Endothelial cell of hepatic sinusoid (primary cell): ENCODE measurements at regions not wholly inside any gene's neighbourhood (a gene's known extent, or its start where the extent isn't known, plus 50 kb on each side); places are given as distances from the start of the nearest gene placed in this dataset.

Source experiments
- in situ Hi-C: cut with HindIII; loops from 2 replicates; pipeline ENCODE4 v1.10.0; 2017; ENCODE audit warnings: low sequenced_read_pairs

DNA sequence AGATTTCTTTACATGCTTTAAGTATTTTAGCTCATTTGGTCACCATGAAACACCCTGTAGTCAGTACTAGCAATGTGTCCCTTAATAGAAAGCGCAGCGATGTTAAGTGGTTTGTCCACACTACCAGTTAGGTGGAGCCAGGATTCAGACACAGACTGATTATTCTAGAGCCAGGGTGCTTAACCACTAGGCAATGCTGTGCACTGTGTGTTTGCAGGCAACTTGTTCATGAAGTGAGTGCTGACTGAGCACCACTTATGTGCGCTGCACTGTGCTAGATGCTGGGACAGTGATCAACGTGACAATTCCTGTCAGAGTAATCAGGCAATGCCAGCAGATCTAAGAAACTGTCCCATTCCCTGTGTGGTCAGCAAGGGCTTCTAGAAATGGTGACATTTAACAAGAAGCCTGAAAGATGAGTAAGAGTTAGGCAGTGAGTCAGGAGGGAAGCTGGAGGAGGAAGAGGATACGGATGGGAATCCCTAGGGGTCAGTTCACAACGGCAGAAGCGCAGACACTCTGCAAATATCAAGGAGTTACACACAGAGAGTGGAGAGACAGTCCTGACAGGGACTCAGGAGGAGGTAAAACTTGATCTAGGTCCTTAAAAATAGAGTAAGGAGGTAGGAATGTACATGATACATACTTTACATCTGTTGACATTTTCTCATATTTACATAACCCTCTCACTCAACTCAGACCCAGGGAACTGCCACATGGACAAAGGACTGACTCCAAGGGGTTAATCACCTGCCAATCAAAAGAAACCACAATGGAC, 69.7 kb upstream of the EGR2 start:
- in situ Hi-C loops = no loop called here

DNA sequence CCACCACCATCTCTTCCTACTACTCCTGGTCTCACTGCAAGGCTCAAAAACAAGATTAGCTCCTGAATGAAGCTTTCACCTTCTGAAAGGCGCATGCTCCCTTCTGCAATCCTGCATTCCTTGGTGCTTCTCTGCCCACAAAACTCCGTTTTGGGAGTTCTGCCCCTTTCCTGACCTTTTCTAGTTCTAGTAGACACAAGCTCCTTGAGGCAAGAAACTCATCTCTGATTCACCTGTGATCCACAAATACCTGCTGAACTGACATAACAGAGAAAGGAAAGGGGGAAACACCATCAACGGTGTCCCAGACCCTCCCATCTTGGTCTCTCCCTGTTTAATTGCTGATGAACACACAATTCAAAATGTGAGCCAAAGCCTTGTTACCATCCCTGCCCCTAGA, 64.0 kb upstream of the EGR2 start:
- in situ Hi-C loops = no loop called here

DNA sequence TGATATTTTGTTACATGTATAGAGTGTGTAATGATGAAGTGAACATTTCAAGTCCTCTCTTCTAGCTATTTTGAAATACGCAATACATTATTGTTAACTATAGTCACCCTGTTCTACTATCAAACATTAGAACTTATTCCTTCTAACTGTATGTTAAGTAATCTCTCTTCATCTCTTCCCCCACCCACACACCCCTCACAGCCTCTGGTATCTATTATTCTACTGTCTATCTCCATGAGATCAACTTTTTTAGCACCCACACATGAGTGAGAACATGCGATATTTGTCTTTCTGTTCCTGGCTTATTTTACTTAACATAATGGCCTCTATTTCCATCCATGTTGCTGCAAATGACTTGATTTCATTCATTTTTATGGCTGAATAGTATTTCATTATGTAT, 57.7 kb upstream of the EGR2 start:
- in situ Hi-C loops = no loop called here

DNA sequence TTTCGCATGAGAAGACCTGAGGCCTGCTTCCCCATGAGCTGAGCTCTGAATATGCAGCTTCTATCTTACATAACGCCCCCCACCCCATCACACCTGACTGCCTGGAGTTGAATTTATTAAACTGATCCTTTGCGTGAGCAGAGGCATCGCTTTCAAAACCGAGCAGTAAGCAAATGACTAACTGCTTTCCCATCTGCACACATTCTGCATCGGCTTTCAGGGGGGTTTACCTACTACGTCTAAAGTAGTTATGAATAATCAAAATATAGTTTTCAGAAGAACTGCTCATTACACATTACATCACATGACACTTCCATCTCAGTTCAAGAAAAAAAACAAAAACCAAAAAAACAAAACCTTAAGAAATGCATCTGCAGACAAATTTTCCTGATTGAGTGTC, 54.7 kb upstream of the EGR2 start:
- in situ Hi-C loops = no loop called here

DNA sequence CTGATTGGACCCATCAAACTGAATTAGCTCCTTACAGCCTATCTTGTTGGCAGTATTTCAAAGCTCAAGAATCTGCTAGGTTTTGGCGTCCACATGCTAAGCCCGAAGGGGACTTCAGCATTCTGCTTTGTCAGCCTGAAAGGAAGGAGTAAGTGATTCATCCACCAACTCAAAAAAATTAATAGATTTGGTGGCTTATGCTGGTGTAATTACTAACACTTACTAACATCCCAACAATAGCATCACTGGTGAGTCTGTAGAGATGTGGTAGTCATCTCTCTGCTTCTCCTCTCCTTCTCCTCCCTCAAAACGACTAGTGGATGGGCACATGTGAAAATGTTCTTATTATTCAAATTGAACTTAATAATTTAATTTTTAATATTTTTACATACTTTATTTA, 53.8 kb upstream of the EGR2 start:
- in situ Hi-C loops = no loop called here

DNA sequence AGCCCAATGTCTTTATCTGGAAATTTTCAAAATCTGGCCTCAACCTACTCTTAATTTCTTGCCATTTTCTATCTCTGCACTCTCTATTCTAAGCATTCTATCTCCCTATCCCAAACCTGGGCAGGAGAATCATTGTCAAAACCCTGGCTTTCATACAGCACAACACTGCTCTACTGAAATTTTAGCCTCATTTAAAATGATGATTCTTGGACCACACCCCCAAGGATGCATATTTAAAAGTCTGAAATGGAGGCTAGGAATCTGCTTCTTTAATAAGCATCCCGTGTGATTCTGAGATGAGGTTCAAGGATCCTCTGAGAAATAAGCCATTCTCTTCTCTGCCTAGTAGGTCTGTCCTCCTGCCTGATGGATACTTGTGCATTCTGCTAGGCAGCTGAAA, 50.8 kb upstream of the EGR2 start:
- in situ Hi-C loops = no loop called here

- in situ Hi-C loops = no loop called here
Observed at GRCh38 chr10:62866451-62866850, 50.3 kb upstream of the EGR2 start.
